Liver (tissue), 3 donors: ENCODE measurements at regions not wholly inside any gene's neighbourhood (a gene's known extent, or its start where the extent isn't known, plus 50 kb on each side); places are given as distances from the start of the nearest gene placed in this dataset.

Experiments
- CTCF ChIP-seq: fragments of 150-350 bp; IDR thresholded peaks from 2 replicates; pipeline ENCODE4 v1.5.1; 2017; ENCODE audit warnings: improper control_type of control experiment, low read depth, low read length; ENCODE audit not compliant: missing input control
- HNF4A ChIP-seq, 2 donors: conservative IDR thresholded peaks; 2 replicates each; pipeline ENCODE4 v1.6.1; 2016; ENCODE audit warnings: antibody characterized with exemption in 2 of 2, mild to moderate bottlenecking in 2 of 2
- RAD21 ChIP-seq, 2 donors: IDR thresholded peaks; 2 replicates each; pipeline ENCODE4 v1.6.1; 2016; ENCODE audit warnings: antibody characterized with exemption in 2 of 2, mild to moderate bottlenecking in 2 of 2
- donor health status: healthy.
- donor health status: healthy.

DNA sequence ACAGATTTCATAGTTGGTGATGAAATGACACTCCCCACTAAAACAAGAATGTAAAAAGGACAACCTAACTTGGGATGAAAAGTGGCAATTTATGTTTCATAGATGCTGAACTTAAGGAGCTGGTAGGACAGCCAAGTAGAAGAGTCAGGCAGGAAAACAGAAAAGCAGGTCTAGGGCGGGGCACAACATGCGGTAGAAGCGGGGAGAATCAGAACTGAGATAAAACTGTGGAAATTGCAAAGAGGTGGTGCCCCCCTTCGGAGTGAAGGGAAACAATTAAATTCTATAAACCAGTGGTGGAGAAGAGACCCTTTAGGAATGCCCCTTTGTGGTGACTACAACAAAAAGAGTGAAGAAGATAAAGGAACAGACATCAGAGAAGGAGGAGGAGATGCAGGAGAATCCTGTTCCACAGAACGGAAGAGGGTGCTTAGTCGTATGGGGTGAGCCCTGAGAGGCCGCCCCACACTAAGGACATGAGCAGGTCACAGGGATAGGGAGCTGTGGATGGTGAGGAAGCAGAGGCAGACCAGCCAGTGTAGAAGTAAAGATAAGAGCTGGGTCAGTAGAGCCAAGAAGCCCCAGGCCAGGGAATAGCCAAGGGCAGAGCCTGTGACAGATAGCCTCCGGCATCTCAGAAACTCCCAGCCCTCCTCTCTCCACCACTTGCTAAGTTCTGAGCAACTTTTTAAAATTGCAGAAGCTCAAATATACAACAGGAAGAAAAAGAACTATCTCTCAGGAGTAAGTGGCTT, 100.3 kb upstream of the DOCK9 start:
- TF ChIP-seq RAD21 (IDR thresholded peaks at IDR 0.05) (no peak), CTCF (no peak), HNF4A (conservative IDR thresholded peaks at IDR 0.05) (no peak)
